ENCODE measurements at regions not wholly inside any gene's neighbourhood (a gene's known extent, or its start where the extent isn't known, plus 50 kb on each side); places are given as distances from the start of the nearest gene placed in this dataset.

GRCh38 chr7:50204581-50204980, 99.9 kb upstream of the IKZF1 start:
- Histone ChIP-seq H3K4me3 (no peak overlapping the region), H3K27me3 (no peaks in the 10 kb centered on the region), H3K4me1 (no peaks in the 10 kb centered on the region), H3K36me3 (no peaks in the 10 kb centered on the region), H3K9me3 (no peaks in the 10 kb centered on the region), H3K27ac (no peak overlapping the region)
- TF ChIP-seq, protein P1, sequence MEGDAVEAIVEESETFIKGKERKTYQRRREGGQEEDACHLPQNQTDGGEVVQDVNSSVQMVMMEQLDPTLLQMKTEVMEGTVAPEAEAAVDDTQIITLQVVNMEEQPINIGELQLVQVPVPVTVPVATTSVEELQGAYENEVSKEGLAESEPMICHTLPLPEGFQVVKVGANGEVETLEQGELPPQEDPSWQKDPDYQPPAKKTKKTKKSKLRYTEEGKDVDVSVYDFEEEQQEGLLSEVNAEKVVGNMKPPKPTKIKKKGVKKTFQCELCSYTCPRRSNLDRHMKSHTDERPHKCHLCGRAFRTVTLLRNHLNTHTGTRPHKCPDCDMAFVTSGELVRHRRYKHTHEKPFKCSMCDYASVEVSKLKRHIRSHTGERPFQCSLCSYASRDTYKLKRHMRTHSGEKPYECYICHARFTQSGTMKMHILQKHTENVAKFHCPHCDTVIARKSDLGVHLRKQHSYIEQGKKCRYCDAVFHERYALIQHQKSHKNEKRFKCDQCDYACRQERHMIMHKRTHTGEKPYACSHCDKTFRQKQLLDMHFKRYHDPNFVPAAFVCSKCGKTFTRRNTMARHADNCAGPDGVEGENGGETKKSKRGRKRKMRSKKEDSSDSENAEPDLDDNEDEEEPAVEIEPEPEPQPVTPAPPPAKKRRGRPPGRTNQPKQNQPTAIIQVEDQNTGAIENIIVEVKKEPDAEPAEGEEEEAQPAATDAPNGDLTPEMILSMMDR (IDR thresholded peaks at IDR 0.05): no peak
- no peak for DNase-seq
- intact Hi-C loops (cut with DNase I; ENCODE audit: low total_unique reads): no loop called here

- Histone ChIP-seq H3K27me3 (no peaks in the 10 kb centered on the region), H3K9me3 (no peaks in the 10 kb centered on the region), H3K4me1 (no peaks in the 10 kb centered on the region), H3K4me3 (no peak overlapping the region), H3K27ac (no peak overlapping the region), H3K36me3 (no peaks in the 10 kb centered on the region)
- intact Hi-C loops (cut with DNase I; ENCODE audit: low total_unique reads): no loop called here
- DNase-seq: no peak
- TF ChIP-seq, protein P1 (IDR thresholded peaks at IDR 0.05): no peak
These were observed 101.0 kb upstream of the IKZF1 start for GRCh38 chr7:50203521-50203920.

DNA sequence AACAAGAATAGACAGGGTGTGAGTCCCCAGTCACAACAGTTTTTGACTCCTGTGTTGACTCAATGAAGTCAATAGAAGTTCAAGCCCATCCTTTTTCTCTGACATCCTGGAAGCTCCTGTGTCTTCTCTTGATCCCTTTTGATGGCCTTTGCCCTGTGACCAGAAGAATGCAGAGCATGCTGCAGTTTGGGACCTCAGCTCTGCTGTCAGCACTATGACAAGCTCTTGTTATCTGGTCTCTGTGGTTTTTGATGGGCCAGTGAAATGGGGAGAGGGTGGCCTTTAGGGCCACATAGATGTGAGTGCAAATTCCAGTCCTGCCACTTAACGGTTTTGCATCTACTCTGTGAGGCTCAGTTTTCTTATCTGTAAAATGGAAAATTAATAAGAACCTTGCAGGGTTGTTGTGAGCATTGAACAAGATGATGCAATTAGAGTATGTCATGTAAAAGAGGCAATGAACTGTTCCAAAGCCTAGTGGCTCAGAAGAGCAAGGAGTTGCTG, 102.4 kb upstream of the IKZF1 start:
- TF ChIP-seq, protein P1 (IDR thresholded peaks at IDR 0.05): no peak
- H3K36me3 ChIP-seq: no peaks in the 10 kb centered on the region
- H3K27ac ChIP-seq: no peak overlapping the region
- no peak overlapping the region for H3K4me3 ChIP-seq
- H3K9me3 ChIP-seq: no peaks in the 10 kb centered on the region
- no peak for DNase-seq
- intact Hi-C loops (cut with DNase I; ENCODE audit: low total_unique reads): no loop called here
- no peaks in the 10 kb centered on the region for H3K27me3 ChIP-seq
- no peaks in the 10 kb centered on the region for H3K4me1 ChIP-seq

- TF ChIP-seq, protein P1 (IDR thresholded peaks at IDR 0.05): no peak
- intact Hi-C loops (cut with DNase I; ENCODE audit: low total_unique reads): no loop called here
These were observed 104.7 kb upstream of the IKZF1 start for GRCh38 chr7:50199824-50200223.

GRCh38 chr7:50197549-50197948, 104.5 kb upstream of the ZPBP start:
- H3K27me3 ChIP-seq: no peaks in the 10 kb centered on the region
- DNase-seq: no peak

More at GRCh38 chr7:50199824-50200223, 104.7 kb upstream of the IKZF1 start:
- Histone ChIP-seq H3K4me1 (no peaks in the 10 kb centered on the region), H3K9me3 (no peaks in the 10 kb centered on the region), H3K27ac (no peak overlapping the region), H3K36me3 (no peaks in the 10 kb centered on the region), H3K4me3 (no peak overlapping the region), H3K27me3 (no peaks in the 10 kb centered on the region)
- DNase-seq: no peak

More at GRCh38 chr7:50197549-50197948, 104.5 kb upstream of the ZPBP start:
- TF ChIP-seq, protein P1 (IDR thresholded peaks at IDR 0.05): no peak
- no peaks in the 10 kb centered on the region for H3K4me1 ChIP-seq
- intact Hi-C loops (cut with DNase I; ENCODE audit: low total_unique reads): no loop called here
- H3K9me3 ChIP-seq: no peaks in the 10 kb centered on the region
- no peaks in the 10 kb centered on the region for H3K36me3 ChIP-seq
- H3K27ac ChIP-seq: no peak overlapping the region
- no peak overlapping the region for H3K4me3 ChIP-seq

All from tibial artery (tissue), 4 donors.